MCF 10A (cell line): ENCODE measurements at regions not wholly inside any gene's neighbourhood (a gene's known extent, or its start where the extent isn't known, plus 50 kb on each side); places are given as distances from the start of the nearest gene placed in this dataset.

Source experiments
- BruUV-seq: library from RNA; stranded (reverse); fragments of 400-500 nt; replicated peaks from 2 replicates; lab custom pipeline; 2021; lab: Mats Ljungman, UMichigan
- CTCF ChIA-PET: fragments of 300-600 bp; sonication (Branson Sonifier 250); formaldehyde crosslinking; extraction: SDS; loops from one replicate; lab custom pipeline; 2021; ENCODE audit warnings: antibody characterized with exemption, inconsistent platforms; lab: Yijun Ruan, JAX
- POLR2A ChIA-PET: fragments of 300-600, 350-650 bp; sonication (Branson Sonifier 250); formaldehyde crosslinking; extraction: SDS; loops from one replicate; lab custom pipeline; 2020; ENCODE audit warnings: antibody characterized with exemption, inconsistent platforms; lab: Yijun Ruan, JAX
- DNase-seq: peaks from one replicate; pipeline ENCODE4 v3.0.0-alpha.2; 2018; ENCODE audit not compliant: unreplicated experiment
- H3K27ac Mint-ChIP-seq: one replicate; pipeline ENCODE4 v1.8.0; 2022; ENCODE audit warnings: mild to moderate bottlenecking, low read depth, mixed read lengths; ENCODE audit not compliant: unreplicated experiment
- H3K27me3 Mint-ChIP-seq: one replicate; pipeline ENCODE4 v1.8.0; 2022; ENCODE audit warnings: mixed read lengths; ENCODE audit not compliant: insufficient read depth, unreplicated experiment
- H3K36me3 Mint-ChIP-seq: one replicate; pipeline ENCODE4 v1.8.0; 2022; ENCODE audit warnings: mild to moderate bottlenecking, moderate library complexity, mixed read lengths; ENCODE audit not compliant: insufficient read depth, unreplicated experiment
- H3K4me1 Mint-ChIP-seq: one replicate; pipeline ENCODE4 v1.8.0; 2022; ENCODE audit warnings: mixed read lengths; ENCODE audit not compliant: insufficient read depth, unreplicated experiment
- H3K4me3 Mint-ChIP-seq: one replicate; pipeline ENCODE4 v1.8.0; 2022; ENCODE audit warnings: mild to moderate bottlenecking, moderate library complexity, mixed read lengths; ENCODE audit not compliant: unreplicated experiment
- H3K9me3 Mint-ChIP-seq: one replicate; pipeline ENCODE4 v1.8.0; 2022; ENCODE audit warnings: mixed read lengths; ENCODE audit not compliant: unreplicated experiment
- intact Hi-C: fragments of 100-400 bp; cut with micrococcal nuclease; formaldehyde crosslinking; loops from 2 replicates; pipeline ENCODE4 v1.14.1; 2022
- TF ChIP-seq, protein P1 (sequence below): fragments of 200-600 bp; IDR thresholded peaks from one replicate; pipeline ENCODE4 v1.8.0; 2022; ENCODE audit warnings: antibody characterized with exemption, mild to moderate bottlenecking; ENCODE audit not compliant: unreplicated experiment

DNA sequence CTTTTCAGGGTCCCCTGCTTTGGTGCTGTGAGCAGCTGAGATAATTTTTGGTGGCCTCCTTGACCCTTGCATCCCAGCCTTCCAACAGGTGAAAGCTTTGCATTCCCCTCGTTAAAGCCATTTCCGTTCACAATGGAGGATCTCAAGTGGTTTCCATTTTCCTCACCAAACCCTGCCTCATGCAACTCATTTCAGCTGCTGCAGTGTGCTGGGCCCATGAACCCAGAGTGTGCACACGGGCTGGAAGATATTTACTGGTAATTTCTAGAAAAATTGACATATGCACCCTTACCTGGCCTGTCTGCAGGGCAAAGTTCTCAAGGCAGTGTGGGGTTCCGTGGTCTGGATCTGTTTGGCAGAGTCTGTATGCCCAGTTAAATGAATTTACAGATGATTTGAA, 246.8 kb upstream of the HS6ST1 start:
- intact Hi-C loops = no loop called here
- BruUV-seq = no TSS peak
- no peak for DNase-seq
- H3K36me3 Mint-ChIP-seq = peaks cover 2% of the 10 kb centered on the region
- no peaks in the 10 kb centered on the region for H3K27me3 Mint-ChIP-seq
- H3K4me3 Mint-ChIP-seq = no peak overlapping the region
- POLR2A ChIA-PET = no interaction called here
- H3K4me1 Mint-ChIP-seq = no peaks in the 10 kb centered on the region
- TF ChIP-seq, protein P1, sequence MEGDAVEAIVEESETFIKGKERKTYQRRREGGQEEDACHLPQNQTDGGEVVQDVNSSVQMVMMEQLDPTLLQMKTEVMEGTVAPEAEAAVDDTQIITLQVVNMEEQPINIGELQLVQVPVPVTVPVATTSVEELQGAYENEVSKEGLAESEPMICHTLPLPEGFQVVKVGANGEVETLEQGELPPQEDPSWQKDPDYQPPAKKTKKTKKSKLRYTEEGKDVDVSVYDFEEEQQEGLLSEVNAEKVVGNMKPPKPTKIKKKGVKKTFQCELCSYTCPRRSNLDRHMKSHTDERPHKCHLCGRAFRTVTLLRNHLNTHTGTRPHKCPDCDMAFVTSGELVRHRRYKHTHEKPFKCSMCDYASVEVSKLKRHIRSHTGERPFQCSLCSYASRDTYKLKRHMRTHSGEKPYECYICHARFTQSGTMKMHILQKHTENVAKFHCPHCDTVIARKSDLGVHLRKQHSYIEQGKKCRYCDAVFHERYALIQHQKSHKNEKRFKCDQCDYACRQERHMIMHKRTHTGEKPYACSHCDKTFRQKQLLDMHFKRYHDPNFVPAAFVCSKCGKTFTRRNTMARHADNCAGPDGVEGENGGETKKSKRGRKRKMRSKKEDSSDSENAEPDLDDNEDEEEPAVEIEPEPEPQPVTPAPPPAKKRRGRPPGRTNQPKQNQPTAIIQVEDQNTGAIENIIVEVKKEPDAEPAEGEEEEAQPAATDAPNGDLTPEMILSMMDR = no peak
- peaks cover 5% of the 10 kb centered on the region for H3K9me3 Mint-ChIP-seq
- no peak overlapping the region for H3K27ac Mint-ChIP-seq
- CTCF ChIA-PET = no interaction called here

DNA sequence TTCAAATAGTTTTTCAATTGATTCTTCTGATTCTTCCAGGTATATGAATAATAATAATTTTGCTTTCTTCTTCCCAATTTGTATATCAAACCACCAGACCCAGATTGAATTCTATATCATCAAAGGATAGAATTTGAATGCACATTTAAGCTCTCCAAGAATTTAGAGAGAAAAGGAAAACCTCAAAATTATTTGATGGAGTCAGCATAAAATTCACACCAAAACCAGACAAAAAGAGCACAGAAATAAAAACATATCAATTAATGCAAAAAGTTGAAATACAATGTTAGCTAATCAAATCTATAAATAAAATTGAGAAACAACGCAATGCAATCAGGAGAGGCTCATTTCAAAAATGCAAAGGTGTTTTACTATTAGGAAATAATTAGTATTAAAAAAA, 248.0 kb upstream of the HS6ST1 start:
- no peaks in the 10 kb centered on the region for H3K4me1 Mint-ChIP-seq
- no peak overlapping the region for H3K4me3 Mint-ChIP-seq
- POLR2A ChIA-PET = no interaction called here
- intact Hi-C loops = no loop called here
- peaks cover 7% of the 10 kb centered on the region for H3K36me3 Mint-ChIP-seq
- no peak for DNase-seq
- no TSS peak for BruUV-seq
- no peaks in the 10 kb centered on the region for H3K27me3 Mint-ChIP-seq
- CTCF ChIA-PET = interaction anchor here (0.5 to 1.0 kb wide), 4 partner anchors 12 to 747 kb away, joined by 3 to 4 read pairs (median 3); no protein-coding TSS in a partner anchor
- H3K9me3 Mint-ChIP-seq = peaks cover 10% of the 10 kb centered on the region
- H3K27ac Mint-ChIP-seq = no peak overlapping the region
- TF ChIP-seq, protein P1 = no peak

DNA sequence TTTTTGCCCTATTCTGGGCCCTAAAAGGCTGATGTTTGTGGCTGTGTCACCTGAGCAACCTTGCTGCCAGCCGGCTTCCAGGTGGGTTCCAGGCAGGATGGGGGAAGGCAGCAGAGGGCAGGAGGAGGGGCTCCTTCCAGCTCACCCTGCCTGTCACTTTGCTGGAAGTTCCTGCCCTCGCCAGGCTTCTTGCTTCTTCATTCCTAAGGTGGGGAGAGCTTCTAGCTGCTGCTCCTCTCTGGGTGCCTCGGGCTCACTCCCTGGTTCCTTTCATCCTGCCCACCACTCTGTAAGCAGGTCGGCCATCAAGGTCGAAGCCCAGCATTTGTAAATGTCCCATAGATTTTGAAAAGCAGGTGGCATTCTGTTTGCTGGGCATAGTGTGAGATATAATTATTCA, 249.4 kb upstream of the HS6ST1 start:
- ChIA-PET CTCF (interaction anchor here (0.6 kb wide), 1 partner anchor 166 kb away, joined by 6 read pairs; no protein-coding TSS in a partner anchor), POLR2A (no interaction called here)
- intact Hi-C loops = no loop called here
- H3K4me1 Mint-ChIP-seq = no peaks in the 10 kb centered on the region
- DNase-seq = no peak
- no peak overlapping the region for H3K27ac Mint-ChIP-seq
- no TSS peak for BruUV-seq
- no peak overlapping the region for H3K4me3 Mint-ChIP-seq
- peaks cover 13% of the 10 kb centered on the region for H3K9me3 Mint-ChIP-seq
- peaks cover 7% of the 10 kb centered on the region for H3K36me3 Mint-ChIP-seq
- TF ChIP-seq, protein P1 = no peak
- no peaks in the 10 kb centered on the region for H3K27me3 Mint-ChIP-seq

DNA sequence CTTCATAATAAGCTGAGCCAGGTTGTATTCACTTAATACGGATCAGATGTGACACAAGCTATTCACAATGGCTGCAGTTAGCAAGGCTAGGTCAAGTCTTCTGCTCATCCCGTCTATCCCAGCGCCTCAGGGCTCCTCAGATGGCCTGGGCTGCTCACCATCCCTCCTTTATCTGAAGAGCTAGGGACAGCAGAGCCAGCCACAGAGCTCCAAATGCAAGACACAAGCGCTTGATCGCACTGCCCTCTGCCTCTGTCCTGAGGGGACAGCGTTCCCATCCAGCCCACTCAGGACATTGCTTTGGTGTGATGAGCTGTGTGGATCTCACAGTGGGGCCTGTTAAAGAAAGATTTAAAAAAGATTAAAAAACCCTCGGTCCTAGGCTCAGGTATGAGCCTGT, 254.4 kb upstream of the HS6ST1 start:
- Mint-ChIP-seq H3K27me3 (no peaks in the 10 kb centered on the region), H3K4me1 (no peaks in the 10 kb centered on the region), H3K9me3 (peaks cover 16% of the 10 kb centered on the region), H3K4me3 (no peak overlapping the region), H3K36me3 (peaks cover 7% of the 10 kb centered on the region), H3K27ac (no peak overlapping the region)
- CTCF ChIA-PET = interaction anchor here (0.6 to 0.7 kb wide), 4 partner anchors 189 to 1357 kb away, joined by 3 read pairs; no protein-coding TSS in a partner anchor
- no peak for DNase-seq
- BruUV-seq = no TSS peak
- intact Hi-C loops = no loop called here
- TF ChIP-seq, protein P1 = no peak
- POLR2A ChIA-PET = no interaction called here
